ENCODE measurements at regions not wholly inside any gene's neighbourhood (a gene's known extent, or its start where the extent isn't known, plus 50 kb on each side); places are given as distances from the start of the nearest gene placed in this dataset.
"Not testable (repeated sequence)": the region's sequence is repeated elsewhere in the genome, so short reads cannot be mapped to it uniquely, and the experiment has no call there.

DNA sequence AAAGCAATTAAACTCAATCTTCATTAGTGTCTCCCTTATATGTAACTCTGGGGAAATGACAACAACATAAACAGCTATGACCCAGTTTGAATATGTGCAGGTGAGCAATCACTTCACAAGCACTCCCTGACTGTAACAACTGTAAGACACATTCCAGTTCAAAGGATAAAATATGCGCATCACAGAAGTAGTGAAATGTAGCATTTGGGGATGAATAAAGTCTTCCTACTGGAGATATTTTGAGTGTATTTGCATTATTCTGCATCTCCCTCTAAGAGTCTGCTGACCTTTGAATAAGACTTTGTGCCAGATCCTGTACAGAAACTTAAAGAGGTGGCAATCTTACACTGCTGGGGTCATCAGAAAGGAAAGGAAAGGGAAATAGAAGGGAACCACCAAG lies 179.5 kb upstream of the TBX18 start:
- in situ Hi-C loops (cut with HindIII; ENCODE audit: low sequenced_read_pairs): no loop called here
- TF ChIP-seq CTCF (IDR thresholded peaks at IDR 0.05; ENCODE audit: low read depth, low read length, missing control alignments): no peak
- no peak overlapping the region for H3K4me3 ChIP-seq (ENCODE audit: low read depth, low read length)
- no peak for DNase-seq (ENCODE audit: low read depth)

- DNase-seq (ENCODE audit: low read depth); in situ Hi-C loops (cut with HindIII; ENCODE audit: low sequenced_read_pairs); H3K4me3 ChIP-seq (ENCODE audit: low read depth, low read length): not testable (repeated sequence)
Observed at GRCh38 chr6:84941609-84942008, 177.2 kb upstream of the TBX18 start.

DNA sequence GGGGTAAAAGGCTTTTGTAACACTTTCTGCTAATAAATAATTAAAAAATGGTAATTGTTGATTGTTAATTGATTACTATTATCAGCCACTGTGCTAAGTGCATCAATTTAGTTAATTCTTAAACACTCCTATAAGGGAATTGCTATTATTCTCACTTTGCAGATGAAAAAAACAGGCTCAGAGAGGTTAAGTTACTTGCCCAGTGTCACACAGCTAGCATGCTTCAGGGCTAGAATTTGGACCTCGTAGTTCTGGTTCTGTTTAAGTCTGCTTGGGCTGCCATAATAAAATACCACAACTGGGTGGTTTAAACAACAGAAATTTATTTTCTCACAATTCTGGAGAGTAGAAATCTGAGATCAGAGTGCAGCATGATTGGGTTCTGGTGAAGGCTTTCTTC lies 164.8 kb upstream of the TBX18 start:
- in situ Hi-C loops (cut with HindIII; ENCODE audit: low sequenced_read_pairs): no loop called here
- no peak for TF ChIP-seq CTCF (IDR thresholded peaks at IDR 0.05; ENCODE audit: low read depth, low read length, missing control alignments)
- no peak overlapping the region for H3K4me3 ChIP-seq (ENCODE audit: low read depth, low read length)
- DNase-seq (ENCODE audit: low read depth): no peak

GRCh38 chr6:84927551-84927950 lies 163.2 kb upstream of the TBX18 start:
- no peak overlapping the region for H3K4me3 ChIP-seq (ENCODE audit: low read depth, low read length)
- in situ Hi-C loops (cut with HindIII; ENCODE audit: low sequenced_read_pairs): no loop called here
- no peak for TF ChIP-seq CTCF (IDR thresholded peaks at IDR 0.05; ENCODE audit: low read depth, low read length, missing control alignments)
- no peak for DNase-seq (ENCODE audit: low read depth)

DNA sequence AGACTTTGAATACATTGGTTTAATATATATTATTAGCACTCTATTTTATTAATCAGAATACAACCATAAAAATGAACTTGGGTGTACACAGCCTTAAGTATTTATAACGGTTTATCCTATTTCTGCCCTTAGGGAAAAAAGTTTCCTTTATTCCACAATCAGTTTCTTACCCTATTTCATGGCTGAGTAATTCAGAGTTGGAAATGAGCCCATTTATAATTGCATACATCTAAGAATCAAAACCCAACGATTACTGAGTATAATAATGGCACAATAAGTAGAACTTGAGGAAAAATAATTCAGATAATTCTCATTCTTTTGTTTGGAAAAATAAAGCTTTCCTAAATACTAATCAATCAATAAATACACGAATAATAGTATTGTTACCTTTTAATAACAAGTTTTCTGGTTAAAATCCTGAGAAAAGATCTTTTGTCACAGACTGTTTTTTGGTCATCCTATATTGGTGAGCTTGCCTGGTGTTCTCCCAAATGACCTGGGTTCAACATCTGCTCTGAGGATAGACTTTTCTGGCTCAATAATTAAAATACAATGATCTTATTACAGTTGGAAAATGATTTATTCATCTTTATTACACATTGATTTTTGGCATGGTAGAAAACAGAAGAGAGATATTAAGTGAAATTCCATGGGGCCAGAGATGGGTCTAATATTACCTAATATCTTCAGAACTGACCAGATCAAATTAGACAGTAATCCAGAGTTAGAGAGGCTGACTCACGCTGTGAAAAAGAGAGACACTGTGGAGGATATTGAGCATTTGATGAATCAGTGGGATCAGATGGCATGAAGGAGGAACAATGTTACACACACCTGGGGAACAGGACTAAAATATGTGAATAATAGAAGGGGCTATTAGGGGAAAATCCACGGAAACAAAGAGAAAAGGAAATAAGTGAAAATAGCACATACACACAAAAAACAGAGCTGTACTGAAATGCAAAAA lies 162.1 kb upstream of the TBX18 start:
- in situ Hi-C loops (cut with HindIII; ENCODE audit: low sequenced_read_pairs): no loop called here
- no peak overlapping the region for H3K4me3 ChIP-seq (ENCODE audit: low read depth, low read length)
- DNase-seq (ENCODE audit: low read depth): no peak
- TF ChIP-seq CTCF (IDR thresholded peaks at IDR 0.05; ENCODE audit: low read depth, low read length, missing control alignments): no peak

- in situ Hi-C loops (cut with HindIII; ENCODE audit: low sequenced_read_pairs): no loop called here
- no peak for TF ChIP-seq CTCF (IDR thresholded peaks at IDR 0.05; ENCODE audit: low read depth, low read length, missing control alignments)
- no peak for DNase-seq (ENCODE audit: low read depth)
- no peak overlapping the region for H3K4me3 ChIP-seq (ENCODE audit: low read depth, low read length)
Observed at GRCh38 chr6:84921891-84922290, 157.5 kb upstream of the TBX18 start.

DNA sequence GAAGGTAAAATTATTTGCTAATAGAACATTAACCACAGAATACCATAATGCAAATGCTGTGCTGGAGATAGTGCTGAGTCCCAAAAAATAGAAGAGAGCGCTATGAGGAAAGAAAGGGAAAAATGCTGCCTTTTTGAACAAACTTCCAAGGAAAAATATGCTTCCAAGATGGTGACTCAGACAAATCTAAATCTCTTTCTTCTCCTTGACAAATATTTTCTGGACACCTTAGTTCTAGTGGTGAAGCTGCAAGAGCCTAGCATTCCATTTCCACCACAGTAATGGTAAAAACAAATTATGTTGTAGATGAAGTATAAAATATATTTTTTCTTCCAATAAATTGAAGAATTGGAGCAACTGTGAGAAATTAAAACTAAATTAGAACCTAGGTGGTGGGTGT lies 155.6 kb upstream of the TBX18 start:
- in situ Hi-C loops (cut with HindIII; ENCODE audit: low sequenced_read_pairs): no loop called here
- no peak for DNase-seq (ENCODE audit: low read depth)
- TF ChIP-seq CTCF (IDR thresholded peaks at IDR 0.05; ENCODE audit: low read depth, low read length, missing control alignments): no peak
- H3K4me3 ChIP-seq (ENCODE audit: low read depth, low read length): no peak overlapping the region

Data from astrocyte of the cerebellum (primary cell).